ENCODE measurements at regions not wholly inside any gene's neighbourhood (a gene's known extent, or its start where the extent isn't known, plus 50 kb on each side); places are given as distances from the start of the nearest gene placed in this dataset.

DNA sequence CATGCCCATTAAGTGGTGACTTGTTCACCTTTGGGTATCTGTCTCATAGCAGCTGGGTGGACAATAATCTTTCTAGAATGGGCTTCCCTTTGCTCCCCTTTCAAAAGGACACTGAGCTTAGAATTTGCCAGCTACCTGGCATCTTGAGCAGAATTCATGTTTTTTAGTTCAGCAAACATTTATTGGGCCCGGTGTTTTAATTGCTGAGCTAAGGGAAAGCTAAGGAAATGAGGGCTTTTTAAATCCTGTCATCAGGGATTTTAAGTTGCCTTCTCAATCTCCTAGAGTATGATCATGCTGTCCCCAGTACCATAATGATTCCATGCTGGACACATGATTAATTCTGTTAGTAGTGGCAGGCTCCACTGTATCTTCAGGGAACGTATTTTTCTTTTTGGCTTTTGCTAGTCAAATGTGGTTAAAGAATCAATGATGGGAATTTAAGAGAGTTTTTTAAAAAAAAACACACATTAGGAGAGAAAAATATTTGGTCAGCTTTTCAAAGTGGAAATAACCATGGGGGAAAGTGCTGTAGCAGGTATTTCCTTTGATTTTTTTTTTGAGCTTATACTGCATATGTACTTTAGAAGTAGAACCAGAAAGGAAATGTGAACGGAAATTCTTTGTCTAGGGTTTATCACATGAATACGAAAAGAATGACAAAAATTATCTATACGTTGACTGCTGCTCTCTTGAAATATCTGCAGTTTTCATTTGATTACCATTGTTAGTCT, 208.9 kb downstream of the CLCN4 start:
- H3K36me3 ChIP-seq, result no peaks in the 10 kb centered on the region
- TF ChIP-seq, protein P1, sequence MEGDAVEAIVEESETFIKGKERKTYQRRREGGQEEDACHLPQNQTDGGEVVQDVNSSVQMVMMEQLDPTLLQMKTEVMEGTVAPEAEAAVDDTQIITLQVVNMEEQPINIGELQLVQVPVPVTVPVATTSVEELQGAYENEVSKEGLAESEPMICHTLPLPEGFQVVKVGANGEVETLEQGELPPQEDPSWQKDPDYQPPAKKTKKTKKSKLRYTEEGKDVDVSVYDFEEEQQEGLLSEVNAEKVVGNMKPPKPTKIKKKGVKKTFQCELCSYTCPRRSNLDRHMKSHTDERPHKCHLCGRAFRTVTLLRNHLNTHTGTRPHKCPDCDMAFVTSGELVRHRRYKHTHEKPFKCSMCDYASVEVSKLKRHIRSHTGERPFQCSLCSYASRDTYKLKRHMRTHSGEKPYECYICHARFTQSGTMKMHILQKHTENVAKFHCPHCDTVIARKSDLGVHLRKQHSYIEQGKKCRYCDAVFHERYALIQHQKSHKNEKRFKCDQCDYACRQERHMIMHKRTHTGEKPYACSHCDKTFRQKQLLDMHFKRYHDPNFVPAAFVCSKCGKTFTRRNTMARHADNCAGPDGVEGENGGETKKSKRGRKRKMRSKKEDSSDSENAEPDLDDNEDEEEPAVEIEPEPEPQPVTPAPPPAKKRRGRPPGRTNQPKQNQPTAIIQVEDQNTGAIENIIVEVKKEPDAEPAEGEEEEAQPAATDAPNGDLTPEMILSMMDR (IDR thresholded peaks at IDR 0.05), result no peak
- no peak for TF ChIP-seq POLR2A (IDR thresholded peaks at IDR 0.05)
- intact Hi-C loops (cut with DNase I), result no loop called here
- ATAC-seq (no peak), DNase-seq (no peak)
- no peaks in the 10 kb centered on the region for H3K4me1 ChIP-seq
- no peaks in the 10 kb centered on the region for H3K9me3 ChIP-seq
- no peaks in the 10 kb centered on the region for H3K27me3 ChIP-seq
- H3K27ac ChIP-seq, result no peak overlapping the region
- no peak overlapping the region for H3K4me3 ChIP-seq
- 41% methylated on average over 5 of the region's 5 CpGs for WGBS (ENCODE audit: insufficient coverage, low coverage, low lambda C conversion rate, missing lambda C conversion rate)

DNA sequence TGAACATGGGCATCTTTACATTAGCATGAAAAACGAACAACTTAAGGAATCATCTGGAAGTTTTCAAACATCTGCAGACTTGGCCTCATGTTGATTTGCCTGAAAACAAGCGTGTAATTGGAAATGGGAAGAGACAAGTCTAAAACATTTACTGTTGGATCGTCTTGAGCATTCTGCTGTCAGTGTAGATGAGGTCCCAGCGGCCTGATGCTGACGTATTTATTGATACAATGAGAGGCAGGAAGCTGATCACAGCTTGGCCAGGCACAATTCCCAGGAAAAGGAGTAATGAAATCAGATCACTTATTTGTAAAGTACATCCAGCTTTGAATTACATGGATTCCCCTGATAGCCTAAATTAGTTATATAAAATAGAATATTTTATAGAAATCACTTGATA, 210.6 kb downstream of the CLCN4 start:
- TF ChIP-seq POLR2A (IDR thresholded peaks at IDR 0.05), result no peak
- TF ChIP-seq, protein P1 (IDR thresholded peaks at IDR 0.05), result no peak
- DNase-seq (no peak), ATAC-seq (no peak)
- H3K9me3 ChIP-seq, result no peaks in the 10 kb centered on the region
- no peak overlapping the region for H3K27ac ChIP-seq
- H3K4me1 ChIP-seq, result no peaks in the 10 kb centered on the region
- no peak overlapping the region for H3K4me3 ChIP-seq
- intact Hi-C loops (cut with DNase I), result no loop called here
- H3K27me3 ChIP-seq, result no peaks in the 10 kb centered on the region
- H3K36me3 ChIP-seq, result no peaks in the 10 kb centered on the region
- 43% methylated on average over 5 of the region's 5 CpGs for WGBS (ENCODE audit: insufficient coverage, low coverage, low lambda C conversion rate, missing lambda C conversion rate)

DNA sequence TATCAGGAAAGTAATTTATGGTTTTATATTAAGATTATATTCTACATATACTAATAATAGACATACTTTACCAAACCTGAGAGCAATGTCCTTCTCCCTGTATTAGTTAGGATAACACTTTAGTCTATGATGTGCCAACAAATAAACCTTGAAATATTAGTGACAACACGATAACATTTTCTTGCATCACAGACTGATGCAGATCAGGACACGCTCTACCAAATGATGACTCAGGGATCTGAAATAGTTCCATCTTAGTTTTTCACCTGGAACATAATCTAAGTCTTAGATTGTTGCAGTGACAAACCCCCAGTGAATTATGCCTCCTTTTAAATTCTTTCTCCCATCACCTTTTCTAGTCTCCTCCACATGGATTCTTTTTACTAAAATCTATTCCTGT, 214.2 kb downstream of the CLCN4 start:
- no peak for TF ChIP-seq POLR2A (IDR thresholded peaks at IDR 0.05)
- Histone ChIP-seq H3K4me1 (no peaks in the 10 kb centered on the region), H3K27ac (no peak overlapping the region), H3K4me3 (no peak overlapping the region), H3K9me3 (no peaks in the 10 kb centered on the region), H3K36me3 (no peaks in the 10 kb centered on the region), H3K27me3 (no peaks in the 10 kb centered on the region)
- DNase-seq (no peak), ATAC-seq (no peak)
- 61% methylated on average over 2 of the region's 2 CpGs for WGBS (ENCODE audit: insufficient coverage, low coverage, low lambda C conversion rate, missing lambda C conversion rate)
- intact Hi-C loops (cut with DNase I), result no loop called here

DNA sequence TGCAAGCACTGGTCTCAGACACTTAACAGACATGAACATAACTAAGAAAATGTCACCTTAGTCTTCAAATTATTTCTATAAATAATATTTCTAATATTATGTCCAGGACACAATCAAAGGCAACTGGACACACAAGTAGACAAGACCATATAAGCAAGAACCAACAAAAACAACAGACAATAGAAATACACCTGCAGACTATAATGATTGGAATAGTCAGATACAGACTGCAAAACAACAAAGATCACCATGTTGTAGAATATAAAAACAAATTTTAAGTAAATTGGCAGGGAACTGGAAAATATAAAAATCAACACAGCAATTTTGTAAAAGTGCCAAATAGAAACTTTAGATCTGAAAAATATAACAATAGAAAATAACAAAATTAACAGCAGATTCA, 220.7 kb downstream of the CLCN4 start:
- intact Hi-C loops (cut with DNase I), result no loop called here
- H3K9me3 ChIP-seq, result peaks cover 0 to 4% (median 0%) of the 10 kb centered on the region in 4 donors
- no peak for TF ChIP-seq POLR2A (IDR thresholded peaks at IDR 0.05)
- TF ChIP-seq, protein P1 (IDR thresholded peaks at IDR 0.05), result no peak
- ATAC-seq, result no peak
- no peak overlapping the region for H3K27ac ChIP-seq
- H3K27me3 ChIP-seq, result no peaks in the 10 kb centered on the region
- no peak overlapping the region for H3K4me3 ChIP-seq
- H3K36me3 ChIP-seq, result no peaks in the 10 kb centered on the region
- DNase-seq, result no peak
- no peaks in the 10 kb centered on the region for H3K4me1 ChIP-seq

DNA sequence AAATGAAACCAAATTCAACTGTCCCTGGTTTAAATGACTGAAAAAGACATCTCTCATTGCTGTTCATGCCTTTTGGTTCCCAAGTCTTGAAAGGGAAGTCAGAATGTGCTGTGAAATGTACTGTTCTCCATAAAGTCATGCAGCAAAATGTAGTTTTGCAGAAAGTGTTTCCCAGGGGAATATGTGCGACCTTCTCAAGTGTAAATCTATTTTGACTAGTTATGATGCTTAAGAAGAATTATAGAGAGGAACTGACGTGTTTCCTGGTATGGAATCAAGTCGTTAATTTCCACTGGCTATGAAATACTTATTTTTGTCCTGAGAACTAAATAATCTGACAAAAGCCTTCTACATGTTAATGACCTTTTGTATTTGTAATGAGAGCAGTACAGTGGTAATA, 223.1 kb downstream of the CLCN4 start:
- ATAC-seq (no peak), DNase-seq (no peak)
- no peaks in the 10 kb centered on the region for H3K36me3 ChIP-seq
- no peak overlapping the region for H3K27ac ChIP-seq
- no peak overlapping the region for H3K4me3 ChIP-seq
- no peaks in the 10 kb centered on the region for H3K27me3 ChIP-seq
- H3K4me1 ChIP-seq, result no peaks in the 10 kb centered on the region
- peaks cover 0 to 4% (median 0%) of the 10 kb centered on the region in 4 donors for H3K9me3 ChIP-seq
- WGBS (ENCODE audit: insufficient coverage, low coverage, low lambda C conversion rate, missing lambda C conversion rate), result 21% methylated on average over 3 of the region's 3 CpGs
- intact Hi-C loops (cut with DNase I), result no loop called here
- no peak for TF ChIP-seq POLR2A (IDR thresholded peaks at IDR 0.05)
